GM12872 (cell line): ENCODE measurements at regions not wholly inside any gene's neighbourhood (a gene's known extent, or its start where the extent isn't known, plus 50 kb on each side); places are given as distances from the start of the nearest gene placed in this dataset.

Experiments used
- CTCF ChIP-seq: IDR thresholded peaks from 3 replicates; pipeline ENCODE4 v1.5.1; 2011; ENCODE audit warnings: low read depth, mild to moderate bottlenecking, low read length, moderate library complexity; ENCODE audit not compliant: insufficient read depth

- no peak for TF ChIP-seq CTCF
These were observed 423.1 kb downstream of the BCOR start for GRCh38 chrX:39674490-39675161.

GRCh38 chrX:39675162-39675553, 422.6 kb downstream of the BCOR start:
- no peak for TF ChIP-seq CTCF

- no peak for TF ChIP-seq CTCF
These were observed 422.1 kb downstream of the BCOR start for GRCh38 chrX:39675619-39676018.

- TF ChIP-seq CTCF, result no peak
These were observed 421.3 kb downstream of the BCOR start for GRCh38 chrX:39676434-39676833.

GRCh38 chrX:39677585-39677977, 420.2 kb downstream of the BCOR start:
- TF ChIP-seq CTCF, result no peak

GRCh38 chrX:39677978-39678791, 419.6 kb downstream of the BCOR start:
- TF ChIP-seq CTCF, result no peak

GRCh38 chrX:39678914-39679313, 418.8 kb downstream of the BCOR start:
- no peak for TF ChIP-seq CTCF
